HEK293 (cell line): ENCODE measurements at regions not wholly inside any gene's neighbourhood (a gene's known extent, or its start where the extent isn't known, plus 50 kb on each side); places are given as distances from the start of the nearest gene placed in this dataset.

Source experiments
- CTCF ChIA-PET: fragments of 350-600 bp; formaldehyde crosslinking; extraction: SDS; loops from one replicate; lab custom pipeline; 2021; ENCODE audit warnings: antibody characterized with exemption; lab: Yijun Ruan, JAX
- POLR2A ChIA-PET: fragments of 300-600 bp; formaldehyde crosslinking; extraction: SDS; loops from one replicate; lab custom pipeline; 2020; ENCODE audit warnings: antibody characterized with exemption, inconsistent platforms; lab: Yijun Ruan, JAX
- H3K27ac ChIP-seq: fragments of 200-500 bp; sonication (Bioruptor generic); 2 replicates; pipeline ENCODE4 v1.5.1; 2014; ENCODE audit warnings: low read depth, low read length, control low read depth, inconsistent platforms; ENCODE audit errors: extremely low read depth
- H3K36me3 ChIP-seq, 2 experiments: fragments of 200-500 bp in 1 of 2; sonication (Bioruptor generic) in 1 of 2; 1 replicate in 1 of 2; 2 replicates in 1 of 2; pipeline ENCODE4 v1.5.1; 2014 to 2017; ENCODE audit warnings: inconsistent platforms in 2 of 2, low read length in 2 of 2; ENCODE audit not compliant: control insufficient read depth in 2 of 2, insufficient read depth in 1 of 2
- H3K4me1 ChIP-seq: fragments of 200-500 bp; sonication (Bioruptor generic); 2 replicates; pipeline ENCODE4 v1.5.1; 2014; ENCODE audit warnings: mild to moderate bottlenecking, low read length, inconsistent platforms; ENCODE audit not compliant: control insufficient read depth, insufficient read depth
- H3K4me3 ChIP-seq: 2 replicates; pipeline ENCODE4 v1.5.1; 2011; ENCODE audit warnings: low read depth, mild to moderate bottlenecking, control low read depth, low read length, moderate library complexity
- H3K9me3 ChIP-seq: fragments of 200-500 bp; sonication (Bioruptor generic); 2 replicates; pipeline ENCODE4 v1.5.1; 2014; ENCODE audit warnings: low read depth, low read length, inconsistent platforms; ENCODE audit not compliant: control insufficient read depth, insufficient read depth
- EGR2 ChIP-seq: fragments of 450-650 bp; formaldehyde crosslinking; IDR thresholded peaks from 2 replicates; pipeline ENCODE4 v1.5.1; 2016; ENCODE audit warnings: low read depth, missing biosample characterization, missing genetic modification characterization
- HOXD13 ChIP-seq: sonication (generic); formaldehyde crosslinking; IDR thresholded peaks from 2 replicates; pipeline ENCODE4 v1.8.0; 2022; ENCODE audit warnings: missing genetic modification reagents, borderline replicate concordance
- KLF16 ChIP-seq: fragments of 450-650 bp; formaldehyde crosslinking; IDR thresholded peaks from 2 replicates; pipeline ENCODE4 v1.5.1; 2017; ENCODE audit warnings: missing biosample characterization, missing genetic modification characterization
- SP7 ChIP-seq: fragments of 450-650 bp; formaldehyde crosslinking; IDR thresholded peaks from 2 replicates; pipeline ENCODE4 v1.5.1; 2016; ENCODE audit warnings: missing biosample characterization, missing genetic modification characterization
- TCF7L2 ChIP-seq: IDR thresholded peaks from 2 replicates; pipeline ENCODE4 v1.6.1; 2011; ENCODE audit warnings: low read depth, mild to moderate bottlenecking, inconsistent platforms, low read length, moderate library complexity, borderline replicate concordance
- ZBTB21 ChIP-seq: fragments of 450-650 bp; formaldehyde crosslinking; IDR thresholded peaks from 2 replicates; pipeline ENCODE4 v1.5.1; 2017; ENCODE audit warnings: missing biosample characterization, missing genetic modification characterization
- ZBTB8A ChIP-seq: fragments of 450-650 bp; formaldehyde crosslinking; IDR thresholded peaks from 2 replicates; pipeline ENCODE4 v1.5.1; 2016; ENCODE audit warnings: missing biosample characterization, missing genetic modification characterization
- ZFP37 ChIP-seq: fragments of 450-650 bp; formaldehyde crosslinking; IDR thresholded peaks from 2 replicates; pipeline ENCODE4 v1.5.1; 2016; ENCODE audit warnings: missing biosample characterization, missing genetic modification characterization
- ZNF112 ChIP-seq: fragments of 450-650 bp; formaldehyde crosslinking; IDR thresholded peaks from 2 replicates; pipeline ENCODE4 v1.5.0; 2017; ENCODE audit warnings: missing biosample characterization, missing genetic modification characterization
- ZNF132 ChIP-seq: fragments of 450-650 bp; formaldehyde crosslinking; IDR thresholded peaks from 2 replicates; pipeline ENCODE4 v1.5.1; 2017; ENCODE audit warnings: missing biosample characterization, missing genetic modification characterization, borderline replicate concordance
- ZNF138 ChIP-seq: fragments of 450-650 bp; formaldehyde crosslinking; IDR thresholded peaks from 2 replicates; pipeline ENCODE4 v1.5.1; 2016; ENCODE audit warnings: missing biosample characterization, missing genetic modification characterization, borderline replicate concordance
- ZNF174 ChIP-seq: fragments of 450-650 bp; formaldehyde crosslinking; IDR thresholded peaks from 2 replicates; pipeline ENCODE4 v1.5.0; 2017; ENCODE audit warnings: missing biosample characterization, mild to moderate bottlenecking, missing genetic modification characterization
- ZNF175 ChIP-seq: fragments of 450-650 bp; formaldehyde crosslinking; IDR thresholded peaks from 2 replicates; pipeline ENCODE4 v1.5.1; 2016; ENCODE audit warnings: missing biosample characterization, missing genetic modification characterization
- ZNF223 ChIP-seq: fragments of 450-650 bp; formaldehyde crosslinking; IDR thresholded peaks from 2 replicates; pipeline ENCODE4 v1.5.1; 2016; ENCODE audit warnings: missing biosample characterization, missing genetic modification characterization
- ZNF266 ChIP-seq: fragments of 450-650 bp; formaldehyde crosslinking; IDR thresholded peaks from 2 replicates; pipeline ENCODE4 v1.5.1; 2016; ENCODE audit warnings: missing biosample characterization, missing genetic modification characterization, low read depth
- ZNF274 ChIP-seq, 2 experiments: fragments of 200-500 bp in 1 of 2; fragments of 450-650 bp in 1 of 2; sonication (Bioruptor generic) in 1 of 2; formaldehyde crosslinking in 1 of 2; IDR thresholded peaks; 2 replicates each; pipeline versions ENCODE4 v1.5.1 to v1.6.1; 2014 to 2016; ENCODE audit warnings: borderline replicate concordance in 1 of 2, inconsistent platforms in 1 of 2, low read length in 1 of 2, missing biosample characterization in 1 of 2, missing genetic modification characterization in 1 of 2
- ZNF292 ChIP-seq: fragments of 450-650 bp; formaldehyde crosslinking; IDR thresholded peaks from 2 replicates; pipeline ENCODE4 v1.5.1; 2016; ENCODE audit warnings: low read depth, missing biosample characterization, missing genetic modification characterization, borderline replicate concordance
- ZNF324 ChIP-seq: fragments of 450-650 bp; formaldehyde crosslinking; IDR thresholded peaks from 2 replicates; pipeline ENCODE4 v1.5.1; 2016; ENCODE audit warnings: missing biosample characterization, missing genetic modification characterization
- ZNF341 ChIP-seq: fragments of 450-650 bp; formaldehyde crosslinking; IDR thresholded peaks from 2 replicates; pipeline ENCODE4; 2016; ENCODE audit warnings: low read depth, missing biosample characterization, missing genetic modification characterization
- ZNF354C ChIP-seq: fragments of 450-650 bp; formaldehyde crosslinking; IDR thresholded peaks from 2 replicates; pipeline ENCODE4 v1.5.1; 2016; ENCODE audit warnings: missing biosample characterization, missing genetic modification characterization, low read depth, borderline replicate concordance
- ZNF423 ChIP-seq: fragments of 450-650 bp; formaldehyde crosslinking; IDR thresholded peaks from 2 replicates; pipeline ENCODE4 v1.5.1; 2016; ENCODE audit warnings: missing biosample characterization, missing genetic modification characterization
- ZNF510 ChIP-seq: fragments of 450-650 bp; formaldehyde crosslinking; IDR thresholded peaks from 2 replicates; pipeline ENCODE4 v1.5.1; 2018; ENCODE audit warnings: mild to moderate bottlenecking, missing genetic modification characterization, missing biosample characterization; ENCODE audit not compliant: insufficient replicate concordance
- ZNF555 ChIP-seq: fragments of 450-650 bp; formaldehyde crosslinking; conservative IDR thresholded peaks from 2 replicates; pipeline ENCODE4 v1.5.1; 2017; ENCODE audit warnings: missing biosample characterization, mild to moderate bottlenecking, missing genetic modification characterization, inconsistent platforms
- ZNF558 ChIP-seq: fragments of 450-650 bp; formaldehyde crosslinking; IDR thresholded peaks from 2 replicates; pipeline ENCODE4 v1.5.1; 2016; ENCODE audit warnings: missing biosample characterization, missing genetic modification characterization
- ZNF777 ChIP-seq: fragments of 450-650 bp; formaldehyde crosslinking; IDR thresholded peaks from 2 replicates; pipeline ENCODE4 v1.5.1; 2017; ENCODE audit warnings: missing biosample characterization, missing genetic modification characterization, borderline replicate concordance
- TF ChIP-seq, protein P1 (sequence below): fragments of 450-650 bp; formaldehyde crosslinking; IDR thresholded peaks from 2 replicates; pipeline ENCODE4 v1.5.1; 2016; ENCODE audit warnings: missing biosample characterization, missing genetic modification characterization
- TF ChIP-seq, protein P2 (sequence below): fragments of 450-650 bp; formaldehyde crosslinking; IDR thresholded peaks from 2 replicates; pipeline ENCODE4 v1.5.1; 2016; ENCODE audit warnings: missing biosample characterization, missing genetic modification characterization
- TF ChIP-seq, protein P3 (sequence below): fragments of 450-650 bp; formaldehyde crosslinking; IDR thresholded peaks from 2 replicates; pipeline ENCODE4; 2016; ENCODE audit warnings: missing biosample characterization, missing genetic modification characterization
- TF ChIP-seq, protein P4 (sequence below): fragments of 450-650 bp; formaldehyde crosslinking; IDR thresholded peaks from 2 replicates; pipeline ENCODE4 v1.5.1; 2016; ENCODE audit warnings: missing biosample characterization, missing genetic modification characterization

DNA sequence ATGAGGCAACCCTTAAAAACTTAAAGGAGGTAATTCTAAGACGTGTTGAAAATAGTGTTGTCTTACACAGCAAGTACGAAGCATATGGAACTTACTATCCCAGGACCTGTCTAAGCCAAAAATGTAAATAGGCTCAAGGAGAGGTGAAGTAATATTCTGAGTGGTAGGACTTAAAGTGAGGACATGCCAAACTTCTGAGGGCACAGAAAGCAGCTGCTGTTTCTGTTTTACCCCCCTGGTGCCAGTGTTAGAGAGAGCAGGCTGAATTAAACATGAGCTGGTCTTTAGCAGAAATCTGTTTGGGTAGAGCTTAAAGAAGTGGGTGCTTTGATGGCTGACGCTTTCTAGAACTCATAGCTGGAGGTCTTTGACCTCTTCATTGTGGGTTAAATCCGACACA is 149.7 kb upstream of the NPHP3 start:
- no peak overlapping the region for H3K4me3 ChIP-seq
- TF ChIP-seq, protein P1, sequence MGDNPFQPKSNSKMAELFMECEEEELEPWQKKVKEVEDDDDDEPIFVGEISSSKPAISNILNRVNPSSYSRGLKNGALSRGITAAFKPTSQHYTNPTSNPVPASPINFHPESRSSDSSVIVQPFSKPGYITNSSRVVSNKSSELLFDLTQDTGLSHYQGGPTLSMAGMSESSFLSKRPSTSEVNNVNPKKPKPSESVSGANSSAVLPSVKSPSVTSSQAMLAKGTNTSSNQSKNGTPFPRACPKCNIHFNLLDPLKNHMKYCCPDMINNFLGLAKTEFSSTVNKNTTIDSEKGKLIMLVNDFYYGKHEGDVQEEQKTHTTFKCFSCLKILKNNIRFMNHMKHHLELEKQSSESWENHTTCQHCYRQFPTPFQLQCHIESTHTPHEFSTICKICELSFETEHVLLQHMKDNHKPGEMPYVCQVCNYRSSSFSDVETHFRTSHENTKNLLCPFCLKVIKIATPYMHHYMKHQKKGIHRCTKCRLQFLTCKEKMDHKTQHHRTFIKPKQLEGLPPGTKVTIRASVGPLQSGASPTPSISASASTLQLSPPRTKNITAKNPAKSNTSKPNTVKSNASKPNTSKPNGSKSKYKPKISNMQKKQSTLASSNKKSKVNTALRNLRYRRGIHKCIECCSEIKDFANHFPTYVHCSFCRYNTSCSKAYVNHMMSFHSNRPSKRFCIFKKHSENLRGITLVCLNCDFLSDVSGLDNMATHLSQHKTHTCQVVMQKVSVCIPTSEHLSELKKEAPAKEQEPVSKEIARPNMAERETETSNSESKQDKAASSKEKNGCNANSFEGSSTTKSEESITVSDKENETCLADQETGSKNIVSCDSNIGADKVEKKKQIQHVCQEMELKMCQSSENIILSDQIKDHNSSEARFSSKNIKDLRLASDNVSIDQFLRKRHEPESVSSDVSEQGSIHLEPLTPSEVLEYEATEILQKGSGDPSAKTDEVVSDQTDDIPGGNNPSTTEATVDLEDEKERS (tag by site-specific recombination): no peak
- TF ChIP-seq ZNF138: no peak
- TF ChIP-seq ZFP37: no peak
- no peak for TF ChIP-seq ZNF510 (tag by site-specific recombination)
- TF ChIP-seq ZNF132 (tag by site-specific recombination): no peak
- no peak for TF ChIP-seq ZNF423 (tag by site-specific recombination)
- TF ChIP-seq ZNF292 (tag by site-specific recombination): no peak
- TF ChIP-seq ZBTB21 (tag by site-specific recombination): no peak
- no peak for TF ChIP-seq ZBTB8A
- TF ChIP-seq EGR2 (tag by site-specific recombination): no peak
- no peak for TF ChIP-seq ZNF555 (tag by site-specific recombination)
- TF ChIP-seq ZNF354C (tag by site-specific recombination): no peak
- no peak for TF ChIP-seq ZNF223 (tag by site-specific recombination)
- TF ChIP-seq ZNF112: no peak
- no peak for TF ChIP-seq ZNF175 (tag by site-specific recombination)
- no peak for TF ChIP-seq SP7 (tag by site-specific recombination)
- CTCF ChIA-PET: no interaction called here

DNA sequence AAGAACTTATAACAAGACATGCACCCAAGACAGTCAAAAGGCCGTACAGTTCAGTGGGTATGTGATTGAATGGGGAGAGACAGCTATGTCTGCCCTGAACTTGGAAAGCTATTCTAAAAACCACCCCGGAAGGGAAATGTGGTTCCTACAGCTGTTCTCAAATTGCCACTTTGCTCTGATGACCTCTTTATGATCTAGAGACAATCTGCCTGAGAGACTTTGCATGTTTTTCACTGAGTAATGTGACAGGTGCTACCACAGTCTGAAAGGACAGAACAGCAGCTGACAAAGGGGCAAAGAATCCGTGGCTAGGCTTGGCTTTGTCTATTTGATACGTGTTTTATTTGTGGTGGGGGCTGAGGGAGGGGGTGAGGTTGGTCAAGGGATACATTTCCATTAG is 148.3 kb upstream of the NPHP3 start:
- TF ChIP-seq, protein P2, sequence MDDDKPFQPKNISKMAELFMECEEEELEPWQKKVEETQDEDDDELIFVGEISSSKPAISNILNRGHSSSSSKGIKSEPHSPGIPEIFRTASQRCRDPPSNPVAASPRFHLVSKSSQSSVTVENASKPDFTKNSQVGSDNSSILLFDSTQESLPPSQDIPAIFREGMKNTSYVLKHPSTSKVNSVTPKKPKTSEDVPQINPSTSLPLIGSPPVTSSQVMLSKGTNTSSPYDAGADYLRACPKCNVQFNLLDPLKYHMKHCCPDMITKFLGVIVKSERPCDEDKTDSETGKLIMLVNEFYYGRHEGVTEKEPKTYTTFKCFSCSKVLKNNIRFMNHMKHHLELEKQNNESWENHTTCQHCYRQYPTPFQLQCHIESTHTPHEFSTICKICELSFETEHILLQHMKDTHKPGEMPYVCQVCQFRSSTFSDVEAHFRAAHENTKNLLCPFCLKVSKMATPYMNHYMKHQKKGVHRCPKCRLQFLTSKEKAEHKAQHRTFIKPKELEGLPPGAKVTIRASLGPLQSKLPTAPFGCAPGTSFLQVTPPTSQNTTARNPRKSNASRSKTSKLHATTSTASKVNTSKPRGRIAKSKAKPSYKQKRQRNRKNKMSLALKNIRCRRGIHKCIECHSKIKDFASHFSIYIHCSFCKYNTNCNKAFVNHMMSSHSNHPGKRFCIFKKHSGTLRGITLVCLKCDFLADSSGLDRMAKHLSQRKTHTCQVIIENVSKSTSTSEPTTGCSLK (tag by site-specific recombination): no peak
- TF ChIP-seq, protein P3, sequence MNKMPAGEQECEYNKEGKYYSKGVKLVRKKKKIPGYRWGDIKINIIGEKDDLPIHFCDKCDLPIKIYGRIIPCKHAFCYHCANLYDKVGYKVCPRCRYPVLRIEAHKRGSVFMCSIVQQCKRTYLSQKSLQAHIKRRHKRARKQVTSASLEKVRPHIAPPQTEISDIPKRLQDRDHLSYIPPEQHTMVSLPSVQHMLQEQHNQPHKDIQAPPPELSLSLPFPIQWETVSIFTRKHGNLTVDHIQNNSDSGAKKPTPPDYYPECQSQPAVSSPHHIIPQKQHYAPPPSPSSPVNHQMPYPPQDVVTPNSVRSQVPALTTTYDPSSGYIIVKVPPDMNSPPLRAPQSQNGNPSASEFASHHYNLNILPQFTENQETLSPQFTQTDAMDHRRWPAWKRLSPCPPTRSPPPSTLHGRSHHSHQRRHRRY (tag by site-specific recombination): no peak
- TF ChIP-seq ZNF324 (tag by site-specific recombination): no peak
- TF ChIP-seq ZNF174 (tag by site-specific recombination): no peak
- TF ChIP-seq SP7 (tag by site-specific recombination): no peak
- TF ChIP-seq HOXD13 (CRISPR knock-in tag): no peak
- no peak for TF ChIP-seq ZNF558 (tag by site-specific recombination)
- TF ChIP-seq ZNF274 (IDR thresholded peaks at IDR 0.05; ENCODE audit: low read length): no peak
- TF ChIP-seq ZNF274 (tag by site-specific recombination; IDR thresholded peaks at IDR 0.05; ENCODE audit: borderline replicate concordance): no peak
- no peak for TF ChIP-seq ZNF777 (tag by site-specific recombination)
- no peak for TF ChIP-seq TCF7L2
- no peak for TF ChIP-seq ZNF266 (tag by site-specific recombination)
- TF ChIP-seq, protein P4, sequence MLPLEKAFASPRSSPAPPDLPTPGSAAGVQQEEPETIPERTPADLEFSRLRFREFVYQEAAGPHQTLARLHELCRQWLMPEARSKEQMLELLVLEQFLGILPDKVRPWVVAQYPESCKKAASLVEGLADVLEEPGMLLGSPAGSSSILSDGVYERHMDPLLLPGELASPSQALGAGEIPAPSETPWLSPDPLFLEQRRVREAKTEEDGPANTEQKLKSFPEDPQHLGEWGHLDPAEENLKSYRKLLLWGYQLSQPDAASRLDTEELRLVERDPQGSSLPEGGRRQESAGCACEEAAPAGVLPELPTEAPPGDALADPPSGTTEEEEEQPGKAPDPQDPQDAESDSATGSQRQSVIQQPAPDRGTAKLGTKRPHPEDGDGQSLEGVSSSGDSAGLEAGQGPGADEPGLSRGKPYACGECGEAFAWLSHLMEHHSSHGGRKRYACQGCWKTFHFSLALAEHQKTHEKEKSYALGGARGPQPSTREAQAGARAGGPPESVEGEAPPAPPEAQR (tag by site-specific recombination): no peak
- TF ChIP-seq ZNF341: no peak
- TF ChIP-seq KLF16 (tag by site-specific recombination): no peak
- no peak overlapping the region for H3K4me3 ChIP-seq
- no peaks in the 10 kb centered on the region for H3K36me3 ChIP-seq
- no peaks in the 10 kb centered on the region for H3K4me1 ChIP-seq
- H3K27ac ChIP-seq: no peak overlapping the region
- no peaks in the 10 kb centered on the region for H3K9me3 ChIP-seq
- ChIA-PET CTCF (no interaction called here), POLR2A (no interaction called here)

More for the DNA sequence above, 149.7 kb upstream of the NPHP3 start:
- Histone ChIP-seq H3K9me3 (no peaks in the 10 kb centered on the region), H3K36me3 (no peaks in the 10 kb centered on the region), H3K4me1 (no peaks in the 10 kb centered on the region), H3K27ac (no peak overlapping the region)
- POLR2A ChIA-PET: no interaction called here
